Astrocyte (in vitro differentiated cells and primary cell): ENCODE measurements at regions not wholly inside any gene's neighbourhood (a gene's known extent, or its start where the extent isn't known, plus 50 kb on each side); places are given as distances from the start of the nearest gene placed in this dataset.
"Not testable (repeated sequence)": the region's sequence is repeated elsewhere in the genome, so short reads cannot be mapped to it uniquely, and the experiment has no call there.

ENCODE experiments used
- CTCF ChIP-seq: IDR thresholded peaks from 2 replicates; pipeline ENCODE4 v1.5.1; 2011; ENCODE audit warnings: low read depth, mild to moderate bottlenecking, inconsistent platforms, low read length, moderate library complexity; ENCODE audit not compliant: insufficient read depth
- EZH2 ChIP-seq: IDR thresholded peaks from 2 replicates; pipeline ENCODE4 v1.6.1; 2012; ENCODE audit warnings: mild to moderate bottlenecking, low read length, inconsistent platforms; ENCODE audit not compliant: insufficient read depth

DNA sequence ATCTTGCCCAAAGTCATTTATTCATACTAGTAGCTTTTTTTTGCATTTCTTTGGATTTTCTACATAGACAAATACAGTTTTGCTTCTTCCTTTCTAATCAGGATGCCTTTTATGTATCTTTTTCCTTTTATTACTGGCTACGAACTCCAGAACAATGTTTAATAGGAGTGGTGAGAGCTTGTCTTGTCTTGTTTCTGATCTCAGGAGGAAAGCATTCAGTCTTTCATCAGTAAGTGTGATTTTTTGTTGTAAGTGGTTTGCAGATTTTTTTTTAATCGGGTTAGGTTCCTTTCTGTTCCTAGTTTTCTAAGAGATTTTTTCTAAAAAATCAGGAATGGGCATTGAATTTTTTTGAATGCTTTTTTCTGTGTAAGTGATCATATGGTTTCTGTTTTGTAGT, 86.8 kb downstream of the PROP1 start:
- not testable (repeated sequence) for TF ChIP-seq CTCF, EZH2
